ENCODE measurements at regions not wholly inside any gene's neighbourhood (a gene's known extent, or its start where the extent isn't known, plus 50 kb on each side); places are given as distances from the start of the nearest gene placed in this dataset.
"Not testable (repeated sequence)": the region's sequence is repeated elsewhere in the genome, so short reads cannot be mapped to it uniquely, and the experiment has no call there.

GRCh38 chr13:50613356-50613831 lies 230.1 kb downstream of the DLEU7 start:
- Mint-ChIP-seq H3K27me3 (peaks cover 9% of the 10 kb centered on the region), H3K27ac (ENCODE audit: low read depth) (no peak overlapping the region), H3K36me3 (ENCODE audit: insufficient read depth) (no peaks in the 10 kb centered on the region), H3K4me1 (no peaks in the 10 kb centered on the region), H3K4me3 (no peak overlapping the region), H3K9me3 (no peaks in the 10 kb centered on the region)
- DNase-seq (ENCODE audit: low spot score in 2 of 2), result no peak
- ATAC-seq (replicated peaks; ENCODE audit: extremely low read depth, poor library complexity, severe bottlenecking), result no peak

GRCh38 chr13:50615234-50615633 lies 228.3 kb downstream of the DLEU7 start:
- no peak overlapping the region for H3K27ac Mint-ChIP-seq (ENCODE audit: low read depth)
- H3K4me1 Mint-ChIP-seq, result no peaks in the 10 kb centered on the region
- DNase-seq (ENCODE audit: low spot score in 2 of 2) (no peak), ATAC-seq (replicated peaks; ENCODE audit: extremely low read depth, poor library complexity, severe bottlenecking) (no peak)
- H3K36me3 Mint-ChIP-seq (ENCODE audit: insufficient read depth), result no peaks in the 10 kb centered on the region
- H3K9me3 Mint-ChIP-seq, result no peaks in the 10 kb centered on the region
- H3K4me3 Mint-ChIP-seq, result no peak overlapping the region
- no peaks in the 10 kb centered on the region for H3K27me3 Mint-ChIP-seq

GRCh38 chr13:50616101-50616500 lies 227.4 kb downstream of the DLEU7 start:
- H3K27me3 Mint-ChIP-seq, result no peaks in the 10 kb centered on the region
- DNase-seq (ENCODE audit: low spot score in 2 of 2) (no peak), ATAC-seq (replicated peaks; ENCODE audit: extremely low read depth, poor library complexity, severe bottlenecking) (no peak)
- no peak overlapping the region for H3K4me3 Mint-ChIP-seq
- no peaks in the 10 kb centered on the region for H3K9me3 Mint-ChIP-seq
- no peaks in the 10 kb centered on the region for H3K4me1 Mint-ChIP-seq
- H3K36me3 Mint-ChIP-seq (ENCODE audit: insufficient read depth), result no peaks in the 10 kb centered on the region
- H3K27ac Mint-ChIP-seq (ENCODE audit: low read depth), result no peak overlapping the region

GRCh38 chr13:50617134-50617721 lies 226.3 kb downstream of the DLEU7 start:
- Mint-ChIP-seq H3K4me3 (no peak overlapping the region), H3K27ac (ENCODE audit: low read depth) (no peak overlapping the region), H3K9me3 (no peaks in the 10 kb centered on the region), H3K4me1 (no peaks in the 10 kb centered on the region), H3K27me3 (peaks cover 5% of the 10 kb centered on the region), H3K36me3 (ENCODE audit: insufficient read depth) (no peaks in the 10 kb centered on the region)
- ATAC-seq (replicated peaks; ENCODE audit: extremely low read depth, poor library complexity, severe bottlenecking) (no peak), DNase-seq (ENCODE audit: low spot score in 2 of 2) (no peak)

- Mint-ChIP-seq H3K36me3 (ENCODE audit: insufficient read depth) (no peaks in the 10 kb centered on the region), H3K4me1 (no peaks in the 10 kb centered on the region), H3K27me3 (peaks cover 9% of the 10 kb centered on the region), H3K9me3 (no peaks in the 10 kb centered on the region), H3K4me3 (no peak overlapping the region), H3K27ac (ENCODE audit: low read depth) (peak overlapping the region; percentile 6)
- ATAC-seq (replicated peaks; ENCODE audit: extremely low read depth, poor library complexity, severe bottlenecking), result no peak
- no peak for DNase-seq (ENCODE audit: low spot score in 2 of 2)
Measured at GRCh38 chr13:50618206-50618605, 225.3 kb downstream of the DLEU7 start.

- Mint-ChIP-seq H3K27ac (ENCODE audit: low read depth) (no peak overlapping the region), H3K4me3 (no peak overlapping the region), H3K36me3 (ENCODE audit: insufficient read depth) (peaks cover 2% of the 10 kb centered on the region), H3K27me3 (peaks cover 9% of the 10 kb centered on the region), H3K9me3 (no peaks in the 10 kb centered on the region), H3K4me1 (no peaks in the 10 kb centered on the region)
- ATAC-seq (replicated peaks; ENCODE audit: extremely low read depth, poor library complexity, severe bottlenecking) (no peak), DNase-seq (ENCODE audit: low spot score in 2 of 2) (no peak)
Measured at GRCh38 chr13:50626101-50626547, 217.4 kb downstream of the DLEU7 start.

GRCh38 chr13:50627111-50627510 lies 216.4 kb downstream of the DLEU7 start:
- peaks cover 2% of the 10 kb centered on the region for H3K36me3 Mint-ChIP-seq (ENCODE audit: insufficient read depth)
- ATAC-seq (replicated peaks; ENCODE audit: extremely low read depth, poor library complexity, severe bottlenecking) (no peak), DNase-seq (ENCODE audit: low spot score in 2 of 2) (no peak)
- H3K4me1 Mint-ChIP-seq, result no peaks in the 10 kb centered on the region
- no peak overlapping the region for H3K4me3 Mint-ChIP-seq
- no peaks in the 10 kb centered on the region for H3K9me3 Mint-ChIP-seq
- H3K27me3 Mint-ChIP-seq, result peaks cover 6% of the 10 kb centered on the region
- H3K27ac Mint-ChIP-seq (ENCODE audit: low read depth), result no peak overlapping the region

- not testable (repeated sequence) for ATAC-seq (replicated peaks; ENCODE audit: extremely low read depth, poor library complexity, severe bottlenecking); H3K27ac Mint-ChIP-seq (ENCODE audit: low read depth)
Measured at GRCh38 chr13:50628512-50628911, 215.0 kb downstream of the DLEU7 start.

GRCh38 chr13:50629497-50629896 lies 214.0 kb downstream of the DLEU7 start:
- Mint-ChIP-seq H3K27me3 (no peaks in the 10 kb centered on the region), H3K36me3 (ENCODE audit: insufficient read depth) (peaks cover 2% of the 10 kb centered on the region), H3K27ac (ENCODE audit: low read depth) (no peak overlapping the region), H3K4me1 (no peaks in the 10 kb centered on the region), H3K4me3 (no peak overlapping the region), H3K9me3 (no peaks in the 10 kb centered on the region)
- DNase-seq (ENCODE audit: low spot score in 2 of 2), result no peak
- ATAC-seq (replicated peaks; ENCODE audit: extremely low read depth, poor library complexity, severe bottlenecking), result no peak

More at GRCh38 chr13:50628512-50628911, 215.0 kb downstream of the DLEU7 start:
- DNase-seq (ENCODE audit: low spot score in 2 of 2); H3K27me3 Mint-ChIP-seq; H3K4me1 Mint-ChIP-seq; H3K4me3 Mint-ChIP-seq; H3K9me3 Mint-ChIP-seq; H3K36me3 Mint-ChIP-seq (ENCODE audit: insufficient read depth): not testable (repeated sequence)

- no peak for ATAC-seq (replicated peaks; ENCODE audit: extremely low read depth, poor library complexity, severe bottlenecking)
- H3K36me3 Mint-ChIP-seq (ENCODE audit: insufficient read depth), result peaks cover 2% of the 10 kb centered on the region
- H3K9me3 Mint-ChIP-seq, result no peaks in the 10 kb centered on the region
- no peak overlapping the region for H3K4me3 Mint-ChIP-seq
- no peak overlapping the region for H3K27ac Mint-ChIP-seq (ENCODE audit: low read depth)
- no peak for DNase-seq (ENCODE audit: low spot score in 2 of 2)
- no peaks in the 10 kb centered on the region for H3K4me1 Mint-ChIP-seq
- H3K27me3 Mint-ChIP-seq, result no peaks in the 10 kb centered on the region
Measured at GRCh38 chr13:50629966-50630365, 213.5 kb downstream of the DLEU7 start.

- no peak for DNase-seq (ENCODE audit: low spot score in 2 of 2)
- Mint-ChIP-seq H3K27me3 (no peaks in the 10 kb centered on the region), H3K4me3 (no peak overlapping the region), H3K9me3 (no peaks in the 10 kb centered on the region), H3K36me3 (ENCODE audit: insufficient read depth) (no peaks in the 10 kb centered on the region), H3K4me1 (no peaks in the 10 kb centered on the region), H3K27ac (ENCODE audit: low read depth) (no peak overlapping the region)
- no peak for ATAC-seq (replicated peaks; ENCODE audit: extremely low read depth, poor library complexity, severe bottlenecking)
Measured at GRCh38 chr13:50631041-50631440, 212.5 kb downstream of the DLEU7 start.

- H3K36me3 Mint-ChIP-seq (ENCODE audit: insufficient read depth), result peaks cover 1% of the 10 kb centered on the region
- no peaks in the 10 kb centered on the region for H3K27me3 Mint-ChIP-seq
- no peaks in the 10 kb centered on the region for H3K9me3 Mint-ChIP-seq
- H3K27ac Mint-ChIP-seq (ENCODE audit: low read depth), result no peak overlapping the region
- no peak for ATAC-seq (replicated peaks; ENCODE audit: extremely low read depth, poor library complexity, severe bottlenecking)
- no peak for DNase-seq (ENCODE audit: low spot score in 2 of 2)
- H3K4me3 Mint-ChIP-seq, result no peak overlapping the region
- H3K4me1 Mint-ChIP-seq, result no peaks in the 10 kb centered on the region
Measured at GRCh38 chr13:50634339-50634738, 209.2 kb downstream of the DLEU7 start.

GRCh38 chr13:50635504-50635903 lies 208.0 kb downstream of the DLEU7 start:
- H3K27ac Mint-ChIP-seq (ENCODE audit: low read depth), result peak overlapping the region; percentile 14
- H3K4me1 Mint-ChIP-seq, result no peaks in the 10 kb centered on the region
- DNase-seq (ENCODE audit: low spot score in 2 of 2), result no peak
- peaks cover 1% of the 10 kb centered on the region for H3K36me3 Mint-ChIP-seq (ENCODE audit: insufficient read depth)
- no peaks in the 10 kb centered on the region for H3K27me3 Mint-ChIP-seq
- H3K4me3 Mint-ChIP-seq, result no peak overlapping the region
- no peak for ATAC-seq (replicated peaks; ENCODE audit: extremely low read depth, poor library complexity, severe bottlenecking)
- H3K9me3 Mint-ChIP-seq, result no peaks in the 10 kb centered on the region

All from central memory CD8-positive, alpha-beta T cell (primary cell).